B cell (primary cell): ENCODE measurements at regions not wholly inside any gene's neighbourhood (a gene's known extent, or its start where the extent isn't known, plus 50 kb on each side); places are given as distances from the start of the nearest gene placed in this dataset.

Experiments
- EZH2 ChIP-seq: IDR thresholded peaks from 2 replicates; pipeline ENCODE4 v1.6.1; 2012; ENCODE audit warnings: borderline replicate concordance, low read depth, mild to moderate bottlenecking, moderate library complexity, low read length; ENCODE audit not compliant: insufficient read depth, poor library complexity, severe bottlenecking
- TF ChIP-seq, protein P1 (sequence below): fragments of 200-600 bp; IDR thresholded peaks from one replicate; pipeline ENCODE4 v1.8.0; 2022; ENCODE audit warnings: antibody characterized with exemption, mild to moderate bottlenecking

DNA sequence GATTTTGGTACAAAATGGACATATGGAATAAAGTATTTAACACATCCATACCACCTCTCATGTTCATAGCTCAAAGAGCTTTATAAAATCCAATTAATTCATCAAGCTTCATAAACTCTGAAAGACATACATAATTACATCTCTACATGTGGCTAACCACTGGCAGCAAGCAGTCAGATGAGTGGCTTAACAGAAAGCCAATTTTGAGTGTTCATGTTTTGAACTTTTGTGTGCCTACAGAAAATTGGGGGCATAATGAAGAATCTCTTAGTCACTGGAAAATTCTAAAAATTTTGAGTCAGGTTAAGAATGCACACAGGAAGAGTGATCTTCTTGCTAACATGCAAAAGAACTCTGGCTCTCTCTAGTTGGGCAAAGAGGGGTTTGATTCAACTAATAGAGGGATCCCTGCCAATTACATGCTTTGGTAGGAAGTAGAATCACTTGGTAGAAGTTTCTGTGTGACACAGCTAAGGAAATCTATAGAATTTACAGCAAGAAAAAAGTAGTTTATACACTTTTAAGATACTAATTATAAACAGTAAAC lies 287.4 kb downstream of the NOL4 start:
- TF ChIP-seq, protein P1, sequence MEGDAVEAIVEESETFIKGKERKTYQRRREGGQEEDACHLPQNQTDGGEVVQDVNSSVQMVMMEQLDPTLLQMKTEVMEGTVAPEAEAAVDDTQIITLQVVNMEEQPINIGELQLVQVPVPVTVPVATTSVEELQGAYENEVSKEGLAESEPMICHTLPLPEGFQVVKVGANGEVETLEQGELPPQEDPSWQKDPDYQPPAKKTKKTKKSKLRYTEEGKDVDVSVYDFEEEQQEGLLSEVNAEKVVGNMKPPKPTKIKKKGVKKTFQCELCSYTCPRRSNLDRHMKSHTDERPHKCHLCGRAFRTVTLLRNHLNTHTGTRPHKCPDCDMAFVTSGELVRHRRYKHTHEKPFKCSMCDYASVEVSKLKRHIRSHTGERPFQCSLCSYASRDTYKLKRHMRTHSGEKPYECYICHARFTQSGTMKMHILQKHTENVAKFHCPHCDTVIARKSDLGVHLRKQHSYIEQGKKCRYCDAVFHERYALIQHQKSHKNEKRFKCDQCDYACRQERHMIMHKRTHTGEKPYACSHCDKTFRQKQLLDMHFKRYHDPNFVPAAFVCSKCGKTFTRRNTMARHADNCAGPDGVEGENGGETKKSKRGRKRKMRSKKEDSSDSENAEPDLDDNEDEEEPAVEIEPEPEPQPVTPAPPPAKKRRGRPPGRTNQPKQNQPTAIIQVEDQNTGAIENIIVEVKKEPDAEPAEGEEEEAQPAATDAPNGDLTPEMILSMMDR, result no peak
- no peak for TF ChIP-seq EZH2
